ENCODE measurements at regions not wholly inside any gene's neighbourhood (a gene's known extent, or its start where the extent isn't known, plus 50 kb on each side); places are given as distances from the start of the nearest gene placed in this dataset.

GRCh38 chrX:39750256-39750790, 347.4 kb downstream of the BCOR start:
- no peaks in the 10 kb centered on the region for H3K9me3 ChIP-seq (ENCODE audit: control insufficient read depth, insufficient read depth, low read depth, low read length)
- peaks cover 7% of the 10 kb centered on the region for H3K4me1 ChIP-seq (ENCODE audit: control insufficient read depth, insufficient read depth, low read length)
- no peak overlapping the region for H3K4me3 ChIP-seq (ENCODE audit: low read depth, low read length)
- ChIA-PET POLR2A (no interaction called here), CTCF (interaction anchor here (0.5 to 0.6 kb wide), 3 partner anchors 9 to 579 kb away, joined by 3 read pairs; no protein-coding TSS in a partner anchor)
- TF ChIP-seq ZNF132 (tag by site-specific recombination; IDR thresholded peaks at IDR 0.05; ENCODE audit: borderline replicate concordance) (no peak), ZNF645 (tag by site-specific recombination; IDR thresholded peaks at IDR 0.05) (no peak), ZBTB10 (tag by site-specific recombination; IDR thresholded peaks at IDR 0.05) (no peak), ZNF629 (tag by site-specific recombination; IDR thresholded peaks at IDR 0.05) (no peak), HOXA7 (CRISPR knock-in tag; IDR thresholded peaks at IDR 0.05; ENCODE audit: borderline replicate concordance) (no peak), PATZ1 (tag by site-specific recombination; IDR thresholded peaks at IDR 0.05) (no peak), ZFP3 (tag by site-specific recombination; IDR thresholded peaks at IDR 0.05; ENCODE audit: low read depth) (no peak), PRDM10 (tag by site-specific recombination; IDR thresholded peaks at IDR 0.05) (no peak), REPIN1 (tag by site-specific recombination; IDR thresholded peaks at IDR 0.05; ENCODE audit: low read depth) (no peak), ZNF354C (tag by site-specific recombination; IDR thresholded peaks at IDR 0.05; ENCODE audit: borderline replicate concordance, low read depth) (no peak), ZNF792 (tag by site-specific recombination; IDR thresholded peaks at IDR 0.05) (no peak)
- H3K36me3 ChIP-seq (ENCODE audit: control insufficient read depth in 2 of 2, insufficient read depth in 1 of 2, low read length in 2 of 2), result no peaks in the 10 kb centered on the region
- H3K27ac ChIP-seq (ENCODE audit: extremely low read depth, low read depth, low read length), result no peak overlapping the region

- no peaks in the 10 kb centered on the region for H3K9me3 ChIP-seq (ENCODE audit: control insufficient read depth, insufficient read depth, low read depth, low read length)
- ChIA-PET POLR2A (no interaction called here), CTCF (interaction anchor here (0.5 to 0.6 kb wide), 3 partner anchors 9 to 579 kb away, joined by 3 read pairs; no protein-coding TSS in a partner anchor)
- TF ChIP-seq KLF7 (tag by site-specific recombination; IDR thresholded peaks at IDR 0.05; ENCODE audit: borderline replicate concordance) (no peak), ZNF664 (tag by site-specific recombination; IDR thresholded peaks at IDR 0.05) (no peak), HOXC10 (CRISPR knock-in tag; IDR thresholded peaks at IDR 0.05) (no peak), ZNF518A (tag by site-specific recombination; conservative IDR thresholded peaks at IDR 0.05; ENCODE audit: low read depth) (no peak), WT1 (tag by site-specific recombination; IDR thresholded peaks at IDR 0.05) (no peak), ZNF560 (tag by site-specific recombination; IDR thresholded peaks at IDR 0.05; ENCODE audit: borderline replicate concordance) (no peak)
- H3K4me1 ChIP-seq (ENCODE audit: control insufficient read depth, insufficient read depth, low read length), result peaks cover 8% of the 10 kb centered on the region
- H3K27ac ChIP-seq (ENCODE audit: extremely low read depth, low read depth, low read length), result no peak overlapping the region
- no peak overlapping the region for H3K4me3 ChIP-seq (ENCODE audit: low read depth, low read length)
- no peaks in the 10 kb centered on the region for H3K36me3 ChIP-seq (ENCODE audit: control insufficient read depth in 2 of 2, insufficient read depth in 1 of 2, low read length in 2 of 2)
These were observed 346.9 kb downstream of the BCOR start for GRCh38 chrX:39750848-39751247.

Measured in HEK293 (cell line).